NCI-H345 treated with DMSO at 0.1 percent for 48 hours (cell line): ENCODE measurements at regions not wholly inside any gene's neighbourhood (a gene's known extent, or its start where the extent isn't known, plus 50 kb on each side); places are given as distances from the start of the nearest gene placed in this dataset.
"Not testable (repeated sequence)": the region's sequence is repeated elsewhere in the genome, so short reads cannot be mapped to it uniquely, and the experiment has no call there.

ENCODE experiments used
- DNase-seq: peaks from one replicate; lab custom pipeline; 2025; ENCODE audit not compliant: unreplicated experiment; lab: John Stamatoyannopoulos, UW

DNA sequence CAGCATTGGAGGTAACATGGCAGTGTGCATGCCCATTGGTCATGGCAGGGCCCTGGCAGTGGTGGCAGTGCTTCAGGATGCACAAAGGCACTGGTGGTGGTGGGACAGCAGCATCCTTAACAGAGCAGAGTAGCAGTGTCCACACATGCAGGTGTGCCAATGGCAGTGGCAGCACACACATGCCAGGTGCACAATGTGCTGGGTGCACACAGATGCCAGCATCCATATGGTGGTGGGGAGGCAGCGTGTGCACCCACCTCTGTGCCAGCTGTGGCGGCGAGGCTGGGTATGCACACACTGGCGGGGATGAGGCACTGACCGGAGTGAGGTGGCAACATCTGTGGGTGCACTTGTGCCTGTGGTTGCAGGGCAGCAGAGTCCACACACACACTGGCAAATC is 150.6 kb downstream of the SI start:
- no peak for DNase-seq

DNA sequence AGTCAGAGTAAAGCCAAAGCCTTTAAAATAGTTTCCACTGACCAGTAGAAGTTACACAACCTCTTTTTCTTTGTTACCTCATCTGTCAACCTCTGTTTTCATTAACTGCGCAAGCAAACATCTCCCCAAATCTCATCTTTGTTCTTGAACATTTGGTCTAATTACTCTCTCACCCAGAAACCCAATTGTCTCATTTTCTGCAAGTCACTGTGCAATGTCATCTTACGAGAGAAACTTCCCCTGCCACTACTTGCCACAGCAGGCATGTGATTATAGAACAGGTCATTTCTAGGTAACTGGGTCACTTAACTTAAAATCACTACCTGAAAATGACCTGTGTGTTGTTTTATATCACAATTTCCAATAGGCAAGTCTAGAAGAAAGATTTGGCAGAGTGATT is 159.4 kb downstream of the SI start:
- no peak for DNase-seq

DNA sequence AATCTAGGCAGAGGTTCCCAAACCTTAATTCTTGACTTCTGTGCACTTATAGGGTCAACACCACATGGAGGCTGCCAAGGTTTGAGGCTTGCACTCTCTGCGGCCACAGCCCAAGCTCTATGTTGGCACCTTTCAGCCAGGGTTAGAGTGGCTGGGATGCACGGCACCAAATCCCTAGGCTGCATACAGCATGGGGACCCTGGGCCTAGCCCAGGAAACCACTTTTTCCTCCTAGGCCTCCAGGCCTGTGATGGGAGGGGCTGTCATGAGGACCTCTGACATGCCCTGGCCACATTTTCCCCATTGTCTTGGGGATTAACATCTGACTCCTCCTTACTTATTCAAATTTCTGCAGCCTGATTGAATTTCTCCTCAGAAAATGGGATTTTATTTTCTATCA is 165.4 kb downstream of the SI start:
- no peak for DNase-seq

DNA sequence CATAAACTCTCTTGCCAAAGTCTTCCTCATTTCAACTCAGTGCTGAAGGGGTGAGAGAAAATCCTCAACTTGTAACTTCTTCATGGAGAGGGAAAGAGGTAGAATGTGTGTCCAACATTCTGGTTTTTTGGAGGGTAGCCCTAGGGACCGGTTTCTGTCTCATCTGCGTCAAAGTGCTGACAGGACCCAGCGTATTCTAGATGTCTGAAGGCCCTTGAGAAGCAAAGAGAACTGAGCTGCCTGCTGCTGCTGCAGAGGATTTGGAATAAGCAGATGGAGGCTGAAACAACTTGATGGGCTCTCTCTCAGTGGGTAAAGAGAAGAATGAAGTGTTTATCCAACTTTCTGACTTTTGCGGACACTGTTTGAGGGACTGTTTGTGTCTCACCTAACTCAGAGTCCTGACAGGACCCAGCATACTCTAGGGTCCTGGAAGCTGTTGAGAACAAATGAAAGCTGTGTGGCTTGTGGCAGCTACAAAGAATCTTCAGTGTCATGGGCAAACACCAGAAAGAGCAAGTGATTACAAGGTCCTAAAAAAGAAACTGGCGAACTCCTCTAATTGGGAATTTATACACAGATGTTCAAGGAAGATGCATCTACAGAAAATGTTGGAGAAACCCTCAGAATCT is 174.4 kb downstream of the SI start:
- DNase-seq, result no peak

DNA sequence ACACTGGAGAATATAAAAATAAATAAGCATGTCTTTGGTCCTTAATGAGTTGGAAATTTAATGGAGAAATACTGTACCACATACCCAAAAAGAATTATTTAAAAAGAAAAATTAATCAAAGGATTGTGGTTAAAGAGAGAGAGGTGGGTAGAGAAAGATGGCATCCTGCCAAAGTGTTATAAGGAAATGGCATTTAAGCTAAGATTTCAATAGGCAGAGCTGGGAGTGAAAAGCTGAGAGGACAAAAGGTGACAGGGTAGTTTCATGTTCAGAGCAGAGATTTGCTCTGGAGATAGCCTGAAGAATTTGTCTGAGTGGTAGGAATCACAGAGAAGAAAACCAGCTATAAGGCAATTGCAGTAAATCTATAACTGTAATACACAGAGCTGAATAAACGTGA is 181.0 kb downstream of the SI start:
- peak; percentile 2 for DNase-seq

DNA sequence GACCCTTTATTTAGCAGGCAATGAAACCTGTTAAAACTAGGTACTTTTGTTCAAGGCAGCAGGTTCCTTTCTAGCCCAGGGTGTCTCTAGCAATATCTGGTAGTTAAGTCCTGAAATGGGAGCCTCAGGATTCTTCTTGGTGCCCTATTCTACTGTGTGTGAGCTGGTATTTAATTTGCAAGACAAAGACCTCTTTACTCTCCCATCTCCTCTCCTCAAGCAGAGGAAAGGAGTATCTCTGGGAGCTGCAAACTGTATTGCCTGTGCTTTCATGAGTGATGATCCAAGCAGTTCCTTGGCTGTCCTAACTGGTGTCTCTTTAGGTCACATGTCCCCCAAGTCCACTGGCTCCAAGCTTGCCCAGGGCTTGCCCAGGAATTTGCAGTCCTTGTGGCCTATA is 188.2 kb downstream of the SI start:
- no peak for DNase-seq

DNA sequence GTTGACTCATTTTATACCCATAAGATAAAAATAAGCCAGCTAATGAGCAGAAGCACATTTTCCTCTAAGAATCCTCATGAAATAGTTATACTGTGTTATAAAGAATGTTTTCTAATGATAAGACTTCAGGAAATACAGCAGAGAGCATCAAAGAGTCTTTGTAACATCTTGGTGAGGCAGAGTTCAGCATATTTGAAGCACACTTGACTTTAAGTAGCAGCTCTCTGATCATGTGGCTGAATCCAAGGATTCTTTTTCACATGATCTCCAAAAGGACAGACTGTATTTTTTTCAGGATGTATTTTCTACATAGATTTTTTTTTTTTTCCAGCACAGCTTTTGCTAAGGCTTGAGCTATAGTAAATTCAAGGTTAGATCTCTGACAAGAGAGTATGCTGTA is 195.1 kb downstream of the SI start:
- DNase-seq, result no peak

DNA sequence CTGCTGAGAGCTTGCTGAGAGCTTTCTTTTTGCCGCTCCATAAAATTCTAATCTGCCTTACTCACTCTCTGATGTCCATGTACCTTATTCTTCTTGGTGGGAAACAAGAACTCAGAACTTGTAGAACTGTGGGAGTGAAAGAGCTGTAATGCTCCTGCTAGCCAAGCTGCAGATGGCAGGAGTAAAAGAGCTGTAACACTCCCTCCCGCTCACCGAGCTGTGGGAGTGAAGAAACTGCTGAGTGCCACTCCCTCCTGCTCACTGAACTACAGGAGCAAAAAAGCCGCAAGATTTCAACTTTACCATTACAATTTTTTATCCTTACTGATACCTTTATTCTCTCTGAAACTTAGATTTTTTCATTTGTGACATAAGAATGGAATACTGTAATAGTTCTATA is 199.1 kb downstream of the SI start:
- DNase-seq, result no peak

- DNase-seq, result no peak
These were observed 213.8 kb downstream of the SI start for GRCh38 chr3:164864454-164864853.

DNA sequence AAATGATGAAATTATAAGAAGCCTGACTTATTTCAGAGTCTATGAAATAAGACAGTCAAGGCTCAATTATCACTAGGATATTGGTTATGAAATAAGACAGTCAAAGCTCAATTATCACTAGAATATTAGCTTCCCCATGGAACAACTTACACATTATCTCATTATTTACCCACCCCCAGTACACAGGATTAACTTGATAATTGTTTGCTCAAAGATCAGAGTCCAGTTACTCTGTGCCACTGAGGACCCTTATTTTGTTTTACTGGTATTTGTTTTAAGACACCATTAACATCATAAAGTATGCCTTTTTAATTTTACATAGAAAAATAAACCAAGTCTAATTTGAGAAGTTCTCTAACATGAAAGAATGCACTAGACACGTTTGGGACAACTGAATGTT is 225.4 kb downstream of the SI start:
- DNase-seq, result no peak

- DNase-seq, result no peak
These were observed 226.4 kb downstream of the SI start for GRCh38 chr3:164851905-164852304.

DNA sequence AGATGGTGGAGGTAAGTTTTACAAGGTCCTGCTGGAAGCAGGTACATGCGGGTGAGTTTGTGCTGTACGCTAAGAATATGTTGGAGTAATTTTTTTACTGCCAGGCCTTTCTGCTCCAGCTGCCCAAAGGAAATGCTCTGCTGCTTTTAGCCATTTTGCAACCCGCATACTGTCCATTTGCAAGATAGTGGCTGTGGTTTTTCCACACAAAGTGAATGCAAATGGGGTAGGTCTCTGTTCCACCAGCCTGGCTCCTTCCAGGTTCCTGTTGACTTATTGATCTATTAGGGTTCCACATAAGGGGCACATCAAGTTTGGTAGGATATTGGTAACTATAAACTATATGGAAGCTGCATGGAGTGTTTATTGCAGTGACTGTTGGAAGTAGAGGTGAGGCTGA is 227.1 kb downstream of the SI start:
- DNase-seq, result no peak

DNA sequence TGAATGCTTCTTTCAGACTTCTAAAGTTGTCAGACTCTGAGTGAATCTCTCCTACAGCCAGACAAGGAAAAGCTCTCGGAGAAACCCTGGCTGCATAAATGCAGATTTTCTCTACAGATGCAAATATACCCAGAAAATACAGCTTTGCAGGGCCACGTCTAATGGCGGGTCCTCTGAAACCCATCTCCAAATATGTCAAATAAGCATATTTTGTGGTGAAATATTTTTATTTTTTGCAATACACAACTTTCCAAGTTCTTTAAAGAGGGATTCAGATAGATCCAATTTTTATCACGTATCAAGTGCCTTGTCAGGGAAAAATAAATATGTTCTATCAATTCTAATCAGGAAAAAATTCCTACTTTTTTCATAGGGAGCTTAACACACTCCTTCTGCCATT is 229.4 kb downstream of the SI start:
- DNase-seq, result no peak

GRCh38 chr3:164845739-164846138 is 232.6 kb downstream of the SI start:
- DNase-seq, result no peak

- DNase-seq, result no peak
These were observed 246.1 kb downstream of the SI start for GRCh38 chr3:164832216-164832615.

- no peak for DNase-seq
These were observed 260.0 kb downstream of the SI start for GRCh38 chr3:164818318-164818717.

GRCh38 chr3:164814106-164814505 is 264.2 kb downstream of the SI start:
- DNase-seq, result no peak

- no peak for DNase-seq
These were observed 266.3 kb downstream of the SI start for GRCh38 chr3:164812042-164812441.

- DNase-seq, result no peak
These were observed 272.1 kb downstream of the SI start for GRCh38 chr3:164806188-164806587.

DNA sequence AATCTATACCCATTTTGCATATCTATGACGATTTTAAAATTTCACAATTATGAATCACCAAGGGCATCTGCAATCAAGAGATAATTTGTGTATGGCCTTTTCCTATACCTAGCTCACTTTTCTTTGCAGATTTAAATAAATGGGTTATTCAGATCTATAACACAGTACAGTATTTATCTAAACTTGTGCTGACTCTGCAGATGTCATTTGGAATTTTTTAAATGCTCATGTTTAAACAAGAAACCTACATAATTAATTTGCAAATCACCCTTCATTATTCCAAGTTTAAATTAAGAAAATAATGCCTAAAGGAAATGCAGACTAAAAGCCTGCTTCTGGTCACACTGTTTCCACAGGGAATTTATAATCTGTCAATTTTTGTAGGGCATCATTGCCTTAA is 284.2 kb downstream of the SI start:
- DNase-seq, result no peak

- no peak for DNase-seq
These were observed 287.0 kb downstream of the SI start for GRCh38 chr3:164791263-164791662.

- not testable (repeated sequence) for DNase-seq
These were observed 293.9 kb downstream of the SI start for GRCh38 chr3:164784407-164784806.

GRCh38 chr3:164781755-164782154 is 296.5 kb downstream of the SI start:
- DNase-seq, result no peak

- peak; percentile 3 for DNase-seq
These were observed 298.5 kb downstream of the SI start for GRCh38 chr3:164779816-164780215.
